Gastrocnemius medialis (tissue), 4 donors: ENCODE measurements at regions not wholly inside any gene's neighbourhood (a gene's known extent, or its start where the extent isn't known, plus 50 kb on each side); places are given as distances from the start of the nearest gene placed in this dataset.

Experiments used
- ATAC-seq, 2 donors: fragments of 150-250 bp; one replicate each; pipeline ENCODE4 v1.9.1; 2016
- DNase-seq, 2 donors: peaks; one replicate each; pipeline ENCODE4 v3.0.0-alpha.2; 2019
- H3K27ac ChIP-seq, 4 donors: fragments of 200-600 bp; sonication (generic); 1 replicate in 1 of 4; 2 replicates in 3 of 4; pipeline ENCODE4 v1.5.1; 2016 to 2018; ENCODE audit warnings: mild to moderate bottlenecking in 2 of 4, moderate library complexity in 1 of 4
- H3K27me3 ChIP-seq, 3 donors: fragments of 200-600 bp; sonication (generic) in 2 of 3; 1 replicate in 1 of 3; 2 replicates in 2 of 3; pipeline versions ENCODE4 v1.5.1 to v1.6.0; 2016 to 2019; ENCODE audit warnings: mild to moderate bottlenecking in 1 of 3, moderate library complexity in 1 of 3
- H3K36me3 ChIP-seq, 2 donors: fragments of 200-600 bp; sonication (generic) in 1 of 2; one replicate each; pipeline ENCODE4 v1.5.1; 2017 to 2018
- H3K4me1 ChIP-seq, 2 donors: fragments of 200-600 bp; sonication (generic) in 1 of 2; one replicate each; pipeline ENCODE4 v1.5.1; 2016 to 2017; ENCODE audit warnings: mild to moderate bottlenecking in 2 of 2
- H3K4me3 ChIP-seq, 4 donors: fragments of 200-600 bp; sonication (generic) in 3 of 4; 1 replicate in 1 of 4; 2 replicates in 3 of 4; pipeline ENCODE4 v1.5.1; 2016 to 2019; ENCODE audit warnings: mild to moderate bottlenecking in 2 of 4
- H3K9me3 ChIP-seq, 3 donors: fragments of 200-600 bp; sonication (generic) in 2 of 3; 1 replicate in 1 of 3; 2 replicates in 2 of 3; pipeline ENCODE4 v1.5.1; 2016 to 2019
- CTCF ChIP-seq, 5 experiments: fragments of 450-650 bp in 3 of 5; fragments of 200-600 bp in 2 of 5; sonication (generic) in 2 of 5; IDR thresholded peaks in 4 of 5; conservative IDR thresholded peaks in 1 of 5; 1 replicate in 4 of 5; 2 replicates in 1 of 5; pipeline ENCODE4 v1.5.1; 2016 to 2019; ENCODE audit warnings: antibody characterized with exemption in 5 of 5, mild to moderate bottlenecking in 3 of 5, moderate library complexity in 3 of 5
- POLR2A ChIP-seq, 2 donors: fragments of 450-650 bp; IDR thresholded peaks; one replicate each; pipeline ENCODE4 v1.6.1; 2017; ENCODE audit warnings: antibody characterized with exemption in 2 of 2, mild to moderate bottlenecking in 2 of 2, moderate library complexity in 2 of 2
- in situ Hi-C, 4 donors: fragments of 200-750 bp; cut with MboI; loops; one replicate each; pipeline versions ENCODE4 v1.15.0 to v1.8.0; 2017; ENCODE audit warnings: low sequenced_read_pairs in 4 of 4
- intact Hi-C: fragments of 100-400 bp; cut with DNase I; formaldehyde crosslinking; loops from one replicate; pipeline ENCODE4 v1.15.1; 2023; ENCODE audit warnings: low total_unique reads

GRCh38 chr16:54636221-54636793, 294.4 kb upstream of the IRX5 start:
- intact Hi-C loops, result no loop called here
- no peaks in the 10 kb centered on the region for H3K36me3 ChIP-seq
- H3K27ac ChIP-seq, result no peak overlapping the region
- no peaks in the 10 kb centered on the region for H3K4me1 ChIP-seq
- no peaks in the 10 kb centered on the region for H3K27me3 ChIP-seq
- no peak overlapping the region for H3K4me3 ChIP-seq
- in situ Hi-C loops, result no loop called here
- TF ChIP-seq POLR2A (IDR thresholded peaks at IDR 0.05) (no peak), CTCF (IDR thresholded peaks at IDR 0.05 in 4 of 5, conservative IDR thresholded peaks at IDR 0.05 in 1 of 5) (no peak)
- ATAC-seq, result no peak
- H3K9me3 ChIP-seq, result no peaks in the 10 kb centered on the region
- DNase-seq, result no peak

- in situ Hi-C loops (no loop called here), intact Hi-C loops (no loop called here)
- Histone ChIP-seq H3K36me3 (no peaks in the 10 kb centered on the region), H3K27ac (no peak overlapping the region), H3K27me3 (no peaks in the 10 kb centered on the region), H3K4me3 (no peak overlapping the region), H3K9me3 (no peaks in the 10 kb centered on the region), H3K4me1 (no peaks in the 10 kb centered on the region)
- DNase-seq (no peak), ATAC-seq (no peak)
- no peak for TF ChIP-seq CTCF (IDR thresholded peaks at IDR 0.05 in 4 of 5, conservative IDR thresholded peaks at IDR 0.05 in 1 of 5)
- no peak for TF ChIP-seq POLR2A (IDR thresholded peaks at IDR 0.05)
Measured at GRCh38 chr16:54633943-54634362, 296.7 kb upstream of the IRX5 start.

GRCh38 chr16:54632322-54633220, 298.1 kb upstream of the IRX5 start:
- no peak for DNase-seq
- TF ChIP-seq POLR2A (IDR thresholded peaks at IDR 0.05) (no peak), CTCF (IDR thresholded peaks at IDR 0.05 in 4 of 5, conservative IDR thresholded peaks at IDR 0.05 in 1 of 5) (no peak)
- Histone ChIP-seq H3K9me3 (no peaks in the 10 kb centered on the region), H3K27ac (no peak overlapping the region), H3K27me3 (no peaks in the 10 kb centered on the region), H3K4me1 (no peaks in the 10 kb centered on the region), H3K4me3 (no peak overlapping the region), H3K36me3 (no peaks in the 10 kb centered on the region)
- ATAC-seq, result no peak
- intact Hi-C loops, result no loop called here
- in situ Hi-C loops, result no loop called here

GRCh38 chr16:54631782-54632181, 298.9 kb upstream of the IRX5 start:
- no peak for ATAC-seq
- intact Hi-C loops, result no loop called here
- in situ Hi-C loops, result no loop called here
- Histone ChIP-seq H3K4me1 (no peaks in the 10 kb centered on the region), H3K4me3 (no peak overlapping the region), H3K27ac (no peak overlapping the region), H3K27me3 (no peaks in the 10 kb centered on the region), H3K9me3 (no peaks in the 10 kb centered on the region), H3K36me3 (no peaks in the 10 kb centered on the region)
- TF ChIP-seq CTCF (IDR thresholded peaks at IDR 0.05 in 4 of 5, conservative IDR thresholded peaks at IDR 0.05 in 1 of 5), result no peak
- DNase-seq, result no peak
